SIG-M5 (cell line): ENCODE measurements at regions not wholly inside any gene's neighbourhood (a gene's known extent, or its start where the extent isn't known, plus 50 kb on each side); places are given as distances from the start of the nearest gene placed in this dataset.
A peak's percentile ranks its signal among the peaks of the same experiment; 100 is the strongest.

Experiments
- DNase-seq: peaks from one replicate; lab custom pipeline; 2025; lab: John Stamatoyannopoulos, UW

- no peak for DNase-seq
Measured at GRCh38 chr1:94617134-94617805, 75.7 kb upstream of the F3 start.

- DNase-seq, result no peak
Measured at GRCh38 chr1:94616506-94616905, 74.9 kb upstream of the F3 start.

- no peak for DNase-seq
Measured at GRCh38 chr1:94614996-94615395, 73.4 kb upstream of the F3 start.

GRCh38 chr1:94614168-94614815, 72.7 kb upstream of the F3 start:
- DNase-seq, result peak; percentile 64

GRCh38 chr1:94612525-94613204, 71.1 kb upstream of the F3 start:
- no peak for DNase-seq

- no peak for DNase-seq
Measured at GRCh38 chr1:94611681-94612475, 70.3 kb upstream of the F3 start.

GRCh38 chr1:94609619-94610018, 68.1 kb upstream of the F3 start:
- no peak for DNase-seq

- no peak for DNase-seq
Measured at GRCh38 chr1:94608852-94609530, 67.4 kb upstream of the F3 start.

- no peak for DNase-seq
Measured at GRCh38 chr1:94608142-94608851, 66.7 kb upstream of the F3 start.

- DNase-seq, result no peak
Measured at GRCh38 chr1:94607398-94607797, 65.8 kb upstream of the F3 start.

- DNase-seq, result no peak
Measured at GRCh38 chr1:94606471-94606870, 64.9 kb upstream of the F3 start.

GRCh38 chr1:94603663-94604062, 62.1 kb upstream of the F3 start:
- DNase-seq, result no peak

- no peak for DNase-seq
Measured at GRCh38 chr1:94602802-94603625, 61.5 kb upstream of the F3 start.

GRCh38 chr1:94602316-94602715, 60.8 kb upstream of the F3 start:
- peak; percentile 81 for DNase-seq

GRCh38 chr1:94600556-94600955, 59.0 kb upstream of the F3 start:
- no peak for DNase-seq

- DNase-seq, result no peak
Measured at GRCh38 chr1:94599095-94599813, 57.7 kb upstream of the F3 start.

GRCh38 chr1:94597701-94598100, 56.1 kb upstream of the F3 start:
- DNase-seq, result no peak

GRCh38 chr1:94596260-94596659, 54.7 kb upstream of the F3 start:
- no peak for DNase-seq

GRCh38 chr1:94595658-94596057, 54.1 kb upstream of the F3 start:
- DNase-seq, result no peak

GRCh38 chr1:94593611-94594010, 52.1 kb upstream of the F3 start:
- DNase-seq, result no peak
